ENCODE measurements at regions not wholly inside any gene's neighbourhood (a gene's known extent, or its start where the extent isn't known, plus 50 kb on each side); places are given as distances from the start of the nearest gene placed in this dataset.

GRCh38 chr12:59398164-59398563, 197.7 kb upstream of the SLC16A7 start:
- TF ChIP-seq JUND (IDR thresholded peaks at IDR 0.05; ENCODE audit: low read depth, low read length): no peak
- TF ChIP-seq GABPA (IDR thresholded peaks at IDR 0.05; ENCODE audit: low read depth): no peak
- TF ChIP-seq SMARCA5 (IDR thresholded peaks at IDR 0.05): no peak
- no peak for TF ChIP-seq MEF2B (IDR thresholded peaks at IDR 0.05; ENCODE audit: partially characterized antibody, poor library complexity, severe bottlenecking)
- no peak for TF ChIP-seq CHD1 (IDR thresholded peaks at IDR 0.05; ENCODE audit: low read depth, low read length)
- TF ChIP-seq USF1 (IDR thresholded peaks at IDR 0.05; ENCODE audit: borderline replicate concordance, extremely low read length, insufficient read depth, low read depth, low read length): no peak
- ChIA-PET CTCF (no interaction called here), POLR2A (no interaction called here), SMC1A (ENCODE audit: uncharacterized antibody, unreplicated experiment) (no interaction called here), RAD21 (ENCODE audit: unreplicated experiment) (no interaction called here)
- no peaks in the 10 kb centered on the region for H3K4me1 ChIP-seq (ENCODE audit: control insufficient read depth, insufficient read depth, low read length)
- H3K36me3 ChIP-seq (ENCODE audit: control insufficient read depth in 2 of 2, insufficient read depth in 2 of 2, low read length in 1 of 2): no peaks in the 10 kb centered on the region
- no peak for ATAC-seq
- BruUV-seq (replicated peaks): no TSS peak
- DNase-seq (ENCODE audit: low read depth, low spot score): no peak
- H3K9ac ChIP-seq (ENCODE audit: control insufficient read depth, insufficient read depth, low read length): no peak overlapping the region
- H3K4me3 ChIP-seq: no peak overlapping the region
- no peak overlapping the region for H3K4me2 ChIP-seq (ENCODE audit: control insufficient read depth, insufficient read depth)
- no peak overlapping the region for H3K27ac ChIP-seq (ENCODE audit: control insufficient read depth, insufficient read depth)
- H3K27me3 ChIP-seq (replicated peaks in 1 of 2; ENCODE audit: control insufficient read depth in 2 of 2, insufficient read depth in 2 of 2, low read length in 1 of 2): no peaks in the 10 kb centered on the region
- no peaks in the 10 kb centered on the region for H4K20me1 ChIP-seq (ENCODE audit: control insufficient read depth, insufficient read depth)
- FAIRE-seq: no peak
- no peaks in the 10 kb centered on the region for H3K79me2 ChIP-seq (ENCODE audit: control insufficient read depth, insufficient read depth, low read length)
- intact Hi-C loops (cut with micrococcal nuclease; ENCODE audit: unreplicated experiment): no loop called here
- H2AFZ ChIP-seq (ENCODE audit: control insufficient read depth, low read depth, low read length): no peak overlapping the region
- WGBS (ENCODE audit: insufficient coverage, insufficient replicate concordance, low lambda C conversion rate, missing lambda C conversion rate): 0% methylated on average over 1 of the region's 1 CpG
- H3K9me3 ChIP-seq (replicated peaks; ENCODE audit: control insufficient read depth, insufficient read depth, low read length): no peaks in the 10 kb centered on the region
- in situ Hi-C loops (cut with MboI): no loop called here

DNA sequence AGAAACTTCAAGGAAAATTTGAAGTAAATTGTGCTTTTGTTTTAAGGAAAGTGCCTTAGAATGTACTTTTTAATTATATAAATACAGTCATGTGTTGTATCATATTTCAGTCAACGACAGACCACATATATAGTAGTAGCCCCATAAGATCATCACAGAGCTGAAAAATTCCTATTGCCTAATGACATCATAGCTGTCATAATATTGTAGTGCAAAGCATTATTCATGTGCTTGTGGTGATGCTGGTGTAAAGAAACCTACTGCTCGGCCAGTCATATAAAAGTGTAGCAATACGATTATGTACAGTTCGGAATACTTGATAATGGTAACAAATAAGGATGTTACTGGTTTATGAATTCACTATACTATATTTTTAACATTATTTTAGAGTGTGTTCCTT, 198.9 kb upstream of the SLC16A7 start:
- H3K27me3 ChIP-seq (replicated peaks in 1 of 2; ENCODE audit: control insufficient read depth in 2 of 2, insufficient read depth in 2 of 2, low read length in 1 of 2): no peaks in the 10 kb centered on the region
- no peaks in the 10 kb centered on the region for H3K9me3 ChIP-seq (replicated peaks; ENCODE audit: control insufficient read depth, insufficient read depth, low read length)
- ChIA-PET CTCF (no interaction called here), RAD21 (ENCODE audit: unreplicated experiment) (interaction anchor here (0.8 kb wide), 1 partner anchor 383 kb away, joined by 3 read pairs; no protein-coding TSS in a partner anchor), SMC1A (ENCODE audit: uncharacterized antibody, unreplicated experiment) (no interaction called here), POLR2A (no interaction called here)
- H3K36me3 ChIP-seq (ENCODE audit: control insufficient read depth in 2 of 2, insufficient read depth in 2 of 2, low read length in 1 of 2): no peaks in the 10 kb centered on the region
- no peak overlapping the region for H3K27ac ChIP-seq (ENCODE audit: control insufficient read depth, insufficient read depth)
- H3K9ac ChIP-seq (ENCODE audit: control insufficient read depth, insufficient read depth, low read length): no peak overlapping the region
- no peaks in the 10 kb centered on the region for H4K20me1 ChIP-seq (ENCODE audit: control insufficient read depth, insufficient read depth)
- no peak overlapping the region for H3K4me3 ChIP-seq
- no TSS peak for BruUV-seq (replicated peaks)
- FAIRE-seq: no peak
- DNase-seq (ENCODE audit: low read depth, low spot score): no peak
- no peaks in the 10 kb centered on the region for H3K4me1 ChIP-seq (ENCODE audit: control insufficient read depth, insufficient read depth, low read length)
- 29% methylated on average over 4 of the region's 4 CpGs for WGBS (ENCODE audit: insufficient coverage, insufficient replicate concordance, low lambda C conversion rate, missing lambda C conversion rate)
- H3K79me2 ChIP-seq (ENCODE audit: control insufficient read depth, insufficient read depth, low read length): no peaks in the 10 kb centered on the region
- in situ Hi-C loops (cut with MboI) (no loop called here), intact Hi-C loops (cut with micrococcal nuclease; ENCODE audit: unreplicated experiment) (no loop called here)
- H2AFZ ChIP-seq (ENCODE audit: control insufficient read depth, low read depth, low read length): no peak overlapping the region
- H3K4me2 ChIP-seq (ENCODE audit: control insufficient read depth, insufficient read depth): no peak overlapping the region
- ATAC-seq: no peak
- TF ChIP-seq SRF (IDR thresholded peaks at IDR 0.05; ENCODE audit: low read depth in 2 of 2, low read length in 2 of 2) (no peak), SIX5 (IDR thresholded peaks at IDR 0.05; ENCODE audit: low read depth, low read length, severe bottlenecking) (no peak), EP300 (IDR thresholded peaks at IDR 0.05; ENCODE audit: borderline replicate concordance in 1 of 2, control insufficient read depth in 1 of 2, low read depth in 2 of 2, low read length in 2 of 2) (no peak), BRCA1 (IDR thresholded peaks at IDR 0.05; ENCODE audit: low read depth, low read length) (no peak), POU2F2 (IDR thresholded peaks at IDR 0.05; ENCODE audit: borderline replicate concordance, low read depth, low read length) (no peak), SREBF2 (IDR thresholded peaks at IDR 0.05; ENCODE audit: low read length) (no peak), LARP7 (IDR thresholded peaks at IDR 0.05) (no peak)
- TF ChIP-seq, protein P1, sequence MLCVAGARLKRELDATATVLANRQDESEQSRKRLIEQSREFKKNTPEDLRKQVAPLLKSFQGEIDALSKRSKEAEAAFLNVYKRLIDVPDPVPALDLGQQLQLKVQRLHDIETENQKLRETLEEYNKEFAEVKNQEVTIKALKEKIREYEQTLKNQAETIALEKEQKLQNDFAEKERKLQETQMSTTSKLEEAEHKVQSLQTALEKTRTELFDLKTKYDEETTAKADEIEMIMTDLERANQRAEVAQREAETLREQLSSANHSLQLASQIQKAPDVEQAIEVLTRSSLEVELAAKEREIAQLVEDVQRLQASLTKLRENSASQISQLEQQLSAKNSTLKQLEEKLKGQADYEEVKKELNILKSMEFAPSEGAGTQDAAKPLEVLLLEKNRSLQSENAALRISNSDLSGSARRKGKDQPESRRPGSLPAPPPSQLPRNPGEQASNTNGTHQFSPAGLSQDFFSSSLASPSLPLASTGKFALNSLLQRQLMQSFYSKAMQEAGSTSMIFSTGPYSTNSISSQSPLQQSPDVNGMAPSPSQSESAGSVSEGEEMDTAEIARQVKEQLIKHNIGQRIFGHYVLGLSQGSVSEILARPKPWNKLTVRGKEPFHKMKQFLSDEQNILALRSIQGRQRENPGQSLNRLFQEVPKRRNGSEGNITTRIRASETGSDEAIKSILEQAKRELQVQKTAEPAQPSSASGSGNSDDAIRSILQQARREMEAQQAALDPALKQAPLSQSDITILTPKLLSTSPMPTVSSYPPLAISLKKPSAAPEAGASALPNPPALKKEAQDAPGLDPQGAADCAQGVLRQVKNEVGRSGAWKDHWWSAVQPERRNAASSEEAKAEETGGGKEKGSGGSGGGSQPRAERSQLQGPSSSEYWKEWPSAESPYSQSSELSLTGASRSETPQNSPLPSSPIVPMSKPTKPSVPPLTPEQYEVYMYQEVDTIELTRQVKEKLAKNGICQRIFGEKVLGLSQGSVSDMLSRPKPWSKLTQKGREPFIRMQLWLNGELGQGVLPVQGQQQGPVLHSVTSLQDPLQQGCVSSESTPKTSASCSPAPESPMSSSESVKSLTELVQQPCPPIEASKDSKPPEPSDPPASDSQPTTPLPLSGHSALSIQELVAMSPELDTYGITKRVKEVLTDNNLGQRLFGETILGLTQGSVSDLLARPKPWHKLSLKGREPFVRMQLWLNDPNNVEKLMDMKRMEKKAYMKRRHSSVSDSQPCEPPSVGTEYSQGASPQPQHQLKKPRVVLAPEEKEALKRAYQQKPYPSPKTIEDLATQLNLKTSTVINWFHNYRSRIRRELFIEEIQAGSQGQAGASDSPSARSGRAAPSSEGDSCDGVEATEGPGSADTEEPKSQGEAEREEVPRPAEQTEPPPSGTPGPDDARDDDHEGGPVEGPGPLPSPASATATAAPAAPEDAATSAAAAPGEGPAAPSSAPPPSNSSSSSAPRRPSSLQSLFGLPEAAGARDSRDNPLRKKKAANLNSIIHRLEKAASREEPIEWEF (IDR thresholded peaks at IDR 0.05; ENCODE audit: insufficient replicate concordance, low read depth, low read length): no peak

Measured in GM12878 (cell line).